WERI-Rb-1 (cell line): ENCODE measurements at regions not wholly inside any gene's neighbourhood (a gene's known extent, or its start where the extent isn't known, plus 50 kb on each side); places are given as distances from the start of the nearest gene placed in this dataset.

Experiments
- DNase-seq: peaks from one replicate; pipeline ENCODE4 v3.0.0-alpha.2; 2020
- H3K27ac ChIP-seq: fragments of 250-450 bp; sonication (Bioruptor Pico); 2 replicates; pipeline ENCODE4 v1.5.1; 2020; ENCODE audit warnings: mild to moderate bottlenecking, moderate library complexity
- H3K27me3 ChIP-seq: fragments of 250-450 bp; sonication (Bioruptor Pico); 2 replicates; pipeline ENCODE4 v1.5.1; 2021; ENCODE audit warnings: mild to moderate bottlenecking, low read depth, moderate library complexity; ENCODE audit not compliant: insufficient read depth, severe bottlenecking
- H3K36me3 ChIP-seq: fragments of 250-450 bp; sonication (Bioruptor Pico); 2 replicates; pipeline ENCODE4 v1.5.1; 2020; ENCODE audit warnings: mild to moderate bottlenecking, moderate library complexity
- H3K4me3 ChIP-seq: 2 replicates; pipeline ENCODE4 v1.5.1; 2011; ENCODE audit warnings: low read depth, mild to moderate bottlenecking, control low read depth, low read length
- H3K9me3 ChIP-seq: fragments of 250-450 bp; sonication (Bioruptor Pico); 2 replicates; pipeline ENCODE4 v1.5.1; 2021; ENCODE audit warnings: mild to moderate bottlenecking, moderate library complexity; ENCODE audit not compliant: severe bottlenecking
- CTCF ChIP-seq: IDR thresholded peaks from 2 replicates; pipeline ENCODE4 v1.5.1; 2011; ENCODE audit warnings: low read depth, mild to moderate bottlenecking, control low read depth, inconsistent platforms, low read length

DNA sequence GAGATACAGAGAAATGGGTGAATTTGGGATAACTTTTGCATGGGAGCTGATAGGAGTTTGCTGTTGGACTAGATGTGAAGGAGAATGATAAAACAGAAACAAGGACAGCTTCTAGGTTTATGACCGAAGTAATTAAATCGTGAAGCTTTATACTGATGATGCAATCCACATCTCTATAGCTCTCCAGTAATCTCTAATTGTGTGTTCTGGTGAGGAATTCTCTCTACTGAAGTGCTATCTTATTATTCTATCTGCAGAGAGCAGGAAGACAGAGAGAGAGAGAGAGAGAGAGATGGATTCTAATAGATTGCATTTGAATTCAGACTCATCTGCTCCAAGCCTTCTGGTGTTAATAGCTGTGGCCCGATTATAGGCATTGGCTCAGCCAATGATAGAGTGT lies 113.5 kb upstream of the FRMD4B start:
- Histone ChIP-seq H3K27ac (no peak overlapping the region), H3K4me3 (no peak overlapping the region), H3K36me3 (no peaks in the 10 kb centered on the region), H3K27me3 (no peaks in the 10 kb centered on the region), H3K9me3 (no peaks in the 10 kb centered on the region)
- no peak for TF ChIP-seq CTCF
- DNase-seq = no peak

GRCh38 chr3:69496856-69497255 lies 111.0 kb upstream of the FRMD4B start:
- Histone ChIP-seq H3K27ac (no peak overlapping the region), H3K36me3 (no peaks in the 10 kb centered on the region), H3K4me3 (no peak overlapping the region), H3K9me3 (no peaks in the 10 kb centered on the region), H3K27me3 (no peaks in the 10 kb centered on the region)
- no peak for DNase-seq
- TF ChIP-seq CTCF = no peak

DNA sequence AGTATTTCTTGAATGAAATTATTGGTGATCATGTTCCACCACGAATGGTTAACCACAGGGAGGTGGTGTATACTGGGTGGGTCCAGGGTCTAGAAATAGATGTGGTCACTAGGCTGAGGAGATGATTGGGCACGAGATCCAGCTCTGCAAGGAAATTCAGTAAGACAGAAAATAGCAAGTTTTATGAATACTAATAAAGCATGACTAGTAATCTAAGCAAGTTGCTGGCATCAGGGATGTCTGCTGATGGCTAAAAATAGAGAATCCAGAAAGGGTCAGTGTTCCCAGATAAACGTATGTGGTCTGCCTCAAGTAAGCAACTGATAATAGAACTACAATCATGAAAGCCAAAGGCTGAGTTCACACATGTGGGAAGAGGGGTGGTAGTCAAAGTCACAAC lies 108.3 kb upstream of the FRMD4B start:
- Histone ChIP-seq H3K4me3 (no peak overlapping the region), H3K27me3 (no peaks in the 10 kb centered on the region), H3K36me3 (no peaks in the 10 kb centered on the region), H3K27ac (no peak overlapping the region), H3K9me3 (no peaks in the 10 kb centered on the region)
- no peak for DNase-seq
- TF ChIP-seq CTCF = no peak

- H3K27me3 ChIP-seq = no peaks in the 10 kb centered on the region
- no peaks in the 10 kb centered on the region for H3K9me3 ChIP-seq
- TF ChIP-seq CTCF = no peak
- no peak overlapping the region for H3K27ac ChIP-seq
- no peak for DNase-seq
- H3K4me3 ChIP-seq = no peak overlapping the region
- H3K36me3 ChIP-seq = no peaks in the 10 kb centered on the region
Observed at GRCh38 chr3:69493157-69493556, 107.3 kb upstream of the FRMD4B start.

DNA sequence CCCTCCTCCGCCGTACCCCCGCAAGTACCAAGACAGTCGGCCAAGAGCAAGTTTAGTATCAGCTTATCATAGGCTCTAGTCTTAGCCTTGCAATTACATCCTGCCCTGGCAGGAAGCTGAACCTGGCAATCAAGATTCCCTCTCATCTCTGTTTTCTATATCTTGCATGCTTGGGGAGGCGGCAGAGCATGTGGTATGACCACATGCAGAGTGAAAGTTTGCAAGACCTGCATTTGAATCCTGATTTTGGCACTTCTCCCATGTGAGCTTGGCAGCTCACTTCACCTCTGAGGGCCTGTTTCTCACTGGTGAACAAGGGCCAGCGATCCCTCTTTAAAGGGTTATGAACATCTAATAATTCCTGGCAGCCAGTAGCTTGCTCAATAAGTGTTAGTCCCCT lies 106.1 kb upstream of the FRMD4B start:
- Histone ChIP-seq H3K9me3 (no peaks in the 10 kb centered on the region), H3K27ac (no peak overlapping the region), H3K36me3 (no peaks in the 10 kb centered on the region), H3K27me3 (no peaks in the 10 kb centered on the region), H3K4me3 (no peak overlapping the region)
- no peak for DNase-seq
- TF ChIP-seq CTCF = no peak

- no peak for TF ChIP-seq CTCF
- no peak overlapping the region for H3K27ac ChIP-seq
- no peak for DNase-seq
- no peak overlapping the region for H3K4me3 ChIP-seq
- no peaks in the 10 kb centered on the region for H3K27me3 ChIP-seq
- no peaks in the 10 kb centered on the region for H3K9me3 ChIP-seq
- no peaks in the 10 kb centered on the region for H3K36me3 ChIP-seq
Observed at GRCh38 chr3:69490971-69491370, 105.1 kb upstream of the FRMD4B start.
